ENCODE measurements at regions not wholly inside any gene's neighbourhood (a gene's known extent, or its start where the extent isn't known, plus 50 kb on each side); places are given as distances from the start of the nearest gene placed in this dataset.

DNA sequence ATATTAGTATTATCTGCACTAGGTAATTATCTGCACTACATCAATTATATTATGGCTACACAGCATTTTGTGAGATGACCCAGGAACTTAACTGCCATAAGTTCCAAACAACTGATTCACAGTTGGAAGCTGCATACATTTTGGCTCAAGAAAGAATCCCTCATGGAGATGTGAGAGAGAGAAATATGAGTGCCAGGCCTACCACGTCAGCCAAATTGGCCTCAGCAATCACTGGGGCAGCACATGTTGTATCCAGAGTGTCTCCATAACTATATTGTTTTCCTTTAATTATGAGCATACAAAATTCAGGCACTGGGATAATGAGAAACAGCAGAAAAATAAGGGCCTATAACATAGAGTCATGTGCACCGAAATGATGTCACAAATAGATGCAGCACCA lies 174.2 kb upstream of the DMD start:
- TF ChIP-seq, protein P1, sequence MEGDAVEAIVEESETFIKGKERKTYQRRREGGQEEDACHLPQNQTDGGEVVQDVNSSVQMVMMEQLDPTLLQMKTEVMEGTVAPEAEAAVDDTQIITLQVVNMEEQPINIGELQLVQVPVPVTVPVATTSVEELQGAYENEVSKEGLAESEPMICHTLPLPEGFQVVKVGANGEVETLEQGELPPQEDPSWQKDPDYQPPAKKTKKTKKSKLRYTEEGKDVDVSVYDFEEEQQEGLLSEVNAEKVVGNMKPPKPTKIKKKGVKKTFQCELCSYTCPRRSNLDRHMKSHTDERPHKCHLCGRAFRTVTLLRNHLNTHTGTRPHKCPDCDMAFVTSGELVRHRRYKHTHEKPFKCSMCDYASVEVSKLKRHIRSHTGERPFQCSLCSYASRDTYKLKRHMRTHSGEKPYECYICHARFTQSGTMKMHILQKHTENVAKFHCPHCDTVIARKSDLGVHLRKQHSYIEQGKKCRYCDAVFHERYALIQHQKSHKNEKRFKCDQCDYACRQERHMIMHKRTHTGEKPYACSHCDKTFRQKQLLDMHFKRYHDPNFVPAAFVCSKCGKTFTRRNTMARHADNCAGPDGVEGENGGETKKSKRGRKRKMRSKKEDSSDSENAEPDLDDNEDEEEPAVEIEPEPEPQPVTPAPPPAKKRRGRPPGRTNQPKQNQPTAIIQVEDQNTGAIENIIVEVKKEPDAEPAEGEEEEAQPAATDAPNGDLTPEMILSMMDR (IDR thresholded peaks at IDR 0.05; ENCODE audit: low read depth, low read length, missing control alignments): no peak
- DNase-seq (ENCODE audit: low read depth): no peak
- no peak overlapping the region for H3K4me3 ChIP-seq (ENCODE audit: low read depth, low read length)
- in situ Hi-C loops (cut with HindIII; ENCODE audit: low sequenced_read_pairs): no loop called here

DNA sequence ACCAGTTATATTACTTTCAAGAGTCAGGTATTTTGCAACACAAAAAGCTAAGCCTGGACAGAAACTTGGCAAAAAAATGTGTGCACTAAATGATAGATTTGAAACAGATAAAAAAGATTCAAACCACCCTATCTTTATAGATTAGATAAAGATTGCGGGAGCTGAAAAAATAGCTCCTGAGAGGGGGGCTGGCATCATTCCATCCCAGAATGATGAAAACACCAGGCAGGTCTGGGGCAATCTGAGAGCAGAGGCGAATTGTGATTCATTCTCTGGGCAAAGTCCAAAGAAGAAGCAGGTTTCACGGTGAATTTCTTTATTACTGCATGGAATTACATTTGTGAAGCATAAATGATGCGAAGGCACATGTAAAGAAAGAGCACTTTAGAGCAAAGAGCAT lies 168.5 kb upstream of the DMD start:
- DNase-seq (ENCODE audit: low read depth): no peak
- H3K4me3 ChIP-seq (ENCODE audit: low read depth, low read length): no peak overlapping the region
- TF ChIP-seq, protein P1 (IDR thresholded peaks at IDR 0.05; ENCODE audit: low read depth, low read length, missing control alignments): no peak
- in situ Hi-C loops (cut with HindIII; ENCODE audit: low sequenced_read_pairs): no loop called here

DNA sequence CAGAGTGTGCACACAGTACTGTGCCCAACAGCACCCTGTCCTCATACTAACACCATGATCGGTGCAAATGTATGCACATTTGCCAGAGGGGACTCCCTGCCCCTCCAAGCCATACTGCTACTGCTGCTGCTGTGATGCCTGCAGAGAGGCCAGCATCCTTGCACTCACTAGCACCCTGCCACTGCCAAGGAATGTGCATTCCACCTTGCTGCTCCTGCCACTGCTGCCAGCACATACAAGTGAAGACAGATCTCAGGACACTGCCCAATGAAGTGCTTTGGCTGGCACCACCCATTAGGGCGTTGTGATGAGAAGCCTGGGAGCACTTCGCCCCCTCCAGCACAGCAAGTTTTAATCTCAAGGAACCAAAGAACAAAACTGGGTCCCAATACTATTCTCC lies 146.3 kb upstream of the DMD start:
- DNase-seq (ENCODE audit: low read depth): no peak
- H3K4me3 ChIP-seq (ENCODE audit: low read depth, low read length): no peak overlapping the region
- TF ChIP-seq, protein P1 (IDR thresholded peaks at IDR 0.05; ENCODE audit: low read depth, low read length, missing control alignments): no peak
- in situ Hi-C loops (cut with HindIII; ENCODE audit: low sequenced_read_pairs): no loop called here

DNA sequence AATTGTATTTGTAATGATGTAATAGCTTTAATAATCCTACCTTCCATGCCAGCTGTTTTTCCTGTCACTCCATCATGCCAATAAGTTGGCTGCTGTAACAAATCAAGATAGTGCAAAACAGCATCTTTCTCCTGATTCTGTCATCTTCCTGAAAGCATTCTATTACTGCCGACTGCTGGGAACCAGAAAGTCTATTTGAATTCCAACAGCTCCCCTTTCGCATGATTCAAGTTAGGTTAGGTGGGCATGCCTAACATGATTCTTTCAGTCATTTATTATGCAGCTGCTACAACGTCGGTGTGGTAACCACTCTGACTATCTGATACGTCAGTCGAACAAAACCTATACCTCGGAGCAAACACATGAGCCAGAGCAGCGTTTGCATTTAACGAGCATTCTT lies 127.9 kb upstream of the DMD start:
- H3K4me3 ChIP-seq (ENCODE audit: low read depth, low read length): no peak overlapping the region
- in situ Hi-C loops (cut with HindIII; ENCODE audit: low sequenced_read_pairs): no loop called here
- TF ChIP-seq, protein P1 (IDR thresholded peaks at IDR 0.05; ENCODE audit: low read depth, low read length, missing control alignments): no peak
- no peak for DNase-seq (ENCODE audit: low read depth)

DNA sequence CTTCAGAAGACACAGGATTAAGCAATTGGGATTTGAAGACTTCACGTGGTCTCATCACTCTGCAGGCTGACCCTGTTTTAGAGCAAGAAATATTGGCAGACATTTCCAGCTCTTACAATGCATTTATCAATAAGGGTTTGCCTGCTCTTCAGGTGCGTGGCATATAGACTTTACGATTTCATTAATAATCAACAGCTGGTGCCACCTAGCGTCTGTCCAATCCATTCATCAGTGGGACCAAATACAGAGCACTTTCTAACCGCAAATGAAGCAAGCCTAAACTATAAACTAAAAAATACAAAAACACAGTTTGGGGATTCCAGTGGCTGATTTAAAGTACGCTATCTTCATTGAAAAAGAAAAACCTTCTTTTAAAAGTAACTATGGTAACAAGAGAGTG lies 125.4 kb upstream of the DMD start:
- in situ Hi-C loops (cut with HindIII; ENCODE audit: low sequenced_read_pairs): no loop called here
- no peak for DNase-seq (ENCODE audit: low read depth)
- TF ChIP-seq, protein P1 (IDR thresholded peaks at IDR 0.05; ENCODE audit: low read depth, low read length, missing control alignments): peak; percentile 31
- H3K4me3 ChIP-seq (ENCODE audit: low read depth, low read length): no peak overlapping the region

DNA sequence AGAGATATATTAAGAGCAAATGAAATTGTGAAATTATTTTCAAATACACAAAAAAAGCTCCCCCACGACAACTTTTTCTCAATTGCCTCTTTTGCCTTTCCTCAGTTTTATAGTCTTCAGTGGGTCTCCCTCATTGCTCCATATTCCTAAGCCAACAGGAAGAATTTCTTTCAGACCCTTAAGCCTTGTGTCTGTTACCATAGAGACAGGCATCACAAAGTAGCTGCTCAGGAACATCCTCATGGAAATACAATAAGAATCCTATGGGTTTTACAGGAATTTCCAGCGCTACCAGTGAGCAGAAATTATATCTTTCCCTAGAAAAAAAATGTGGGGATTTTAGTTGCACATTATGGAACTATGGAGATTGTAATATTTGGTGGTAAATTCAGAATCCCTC lies 121.9 kb upstream of the DMD start:
- H3K4me3 ChIP-seq (ENCODE audit: low read depth, low read length): no peak overlapping the region
- TF ChIP-seq, protein P1 (IDR thresholded peaks at IDR 0.05; ENCODE audit: low read depth, low read length, missing control alignments): no peak
- in situ Hi-C loops (cut with HindIII; ENCODE audit: low sequenced_read_pairs): no loop called here
- DNase-seq (ENCODE audit: low read depth): no peak

DNA sequence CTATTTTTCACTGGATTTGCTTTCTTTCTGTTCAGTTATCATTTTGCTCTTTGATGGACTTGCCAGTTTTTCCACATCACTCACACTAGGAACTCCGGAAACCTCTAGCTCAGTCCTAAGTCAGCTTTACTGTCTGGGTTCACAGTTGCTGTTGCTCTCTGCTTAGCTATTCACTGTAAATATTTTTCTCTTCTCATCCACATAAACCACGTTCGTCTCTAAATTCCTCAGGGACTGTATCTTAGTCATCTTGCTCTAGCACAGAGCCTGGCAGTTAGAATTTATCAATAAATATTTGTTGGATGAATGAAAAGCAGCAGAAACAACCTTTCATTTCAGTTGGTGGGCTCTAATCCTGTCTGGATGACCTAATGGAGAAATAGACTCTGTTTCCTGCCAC lies 119.4 kb upstream of the DMD start:
- H3K4me3 ChIP-seq (ENCODE audit: low read depth, low read length): no peak overlapping the region
- TF ChIP-seq, protein P1 (IDR thresholded peaks at IDR 0.05; ENCODE audit: low read depth, low read length, missing control alignments): no peak
- no peak for DNase-seq (ENCODE audit: low read depth)
- in situ Hi-C loops (cut with HindIII; ENCODE audit: low sequenced_read_pairs): no loop called here
